LHCN-M2 (cell line): ENCODE measurements at regions not wholly inside any gene's neighbourhood (a gene's known extent, or its start where the extent isn't known, plus 50 kb on each side); places are given as distances from the start of the nearest gene placed in this dataset.
A peak's percentile ranks its signal among the peaks of the same experiment; 100 is the strongest.

ENCODE experiments used
- DNase-seq: peaks from one replicate; pipeline ENCODE4 v3.0.0-alpha.2; 2012; ENCODE audit warnings: low read depth

GRCh38 chr1:25081496-25081895 is 150.8 kb downstream of the SYF2 start:
- DNase-seq = no peak

- DNase-seq = no peak
Observed at GRCh38 chr1:25080294-25081209, 150.5 kb upstream of the RUNX3 start.

- DNase-seq = no peak
Observed at GRCh38 chr1:25079048-25079447, 149.0 kb upstream of the RUNX3 start.

GRCh38 chr1:25074351-25075227 is 144.5 kb upstream of the RUNX3 start:
- no peak for DNase-seq

GRCh38 chr1:25073640-25074270 is 143.7 kb upstream of the RUNX3 start:
- DNase-seq = no peak

- DNase-seq = no peak
Observed at GRCh38 chr1:25072461-25072860, 142.4 kb upstream of the RUNX3 start.

- DNase-seq = no peak
Observed at GRCh38 chr1:25068829-25069228, 138.8 kb upstream of the RUNX3 start.

- DNase-seq = no peak
Observed at GRCh38 chr1:25068316-25068715, 138.2 kb upstream of the RUNX3 start.

- no peak for DNase-seq
Observed at GRCh38 chr1:25067518-25068251, 137.6 kb upstream of the RUNX3 start.

GRCh38 chr1:25066731-25067517 is 136.8 kb upstream of the RUNX3 start:
- no peak for DNase-seq

- peak; percentile 27 for DNase-seq
Observed at GRCh38 chr1:25066256-25066655, 136.2 kb upstream of the RUNX3 start.

GRCh38 chr1:25065795-25066238 is 135.7 kb upstream of the RUNX3 start:
- no peak for DNase-seq

GRCh38 chr1:25065321-25065721 is 135.2 kb upstream of the RUNX3 start:
- no peak for DNase-seq

- DNase-seq = no peak
Observed at GRCh38 chr1:25064465-25065240, 134.6 kb upstream of the RUNX3 start.

- peak; percentile 15 for DNase-seq
Observed at GRCh38 chr1:25063591-25064416, 133.7 kb upstream of the RUNX3 start.

- DNase-seq = no peak
Observed at GRCh38 chr1:25062621-25063255, 132.7 kb upstream of the RUNX3 start.

- DNase-seq = no peak
Observed at GRCh38 chr1:25061261-25061995, 131.4 kb upstream of the RUNX3 start.

- no peak for DNase-seq
Observed at GRCh38 chr1:25057188-25057587, 127.1 kb upstream of the RUNX3 start.
